ENCODE measurements at regions not wholly inside any gene's neighbourhood (a gene's known extent, or its start where the extent isn't known, plus 50 kb on each side); places are given as distances from the start of the nearest gene placed in this dataset.

DNA sequence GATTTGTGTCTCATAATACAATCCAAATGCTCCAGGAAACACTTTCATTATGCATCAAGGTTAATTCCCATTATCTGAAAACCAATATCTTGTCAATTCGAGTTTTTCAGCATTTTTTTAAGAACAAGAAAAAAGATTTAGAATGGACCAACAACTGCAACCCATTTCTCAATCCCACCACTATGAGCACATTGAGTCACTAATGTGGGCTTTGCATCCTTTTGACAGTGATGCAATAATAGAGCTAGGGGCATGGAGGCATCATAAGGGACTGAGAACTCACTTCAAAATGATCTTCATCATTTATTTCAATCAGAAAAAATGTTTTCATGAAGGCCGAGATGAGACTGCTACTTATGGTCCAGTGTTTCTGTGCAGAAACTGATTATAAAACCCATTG lies 74.8 kb upstream of the DEFB112 start:
- Histone ChIP-seq H3K4me3 (no peak overlapping the region), H3K9me3 (ENCODE audit: low read depth) (no peaks in the 10 kb centered on the region), H3K79me2 (ENCODE audit: low read depth) (no peaks in the 10 kb centered on the region), H3K4me2 (no peak overlapping the region), H3K27ac (no peak overlapping the region), H2AFZ (replicated peaks) (no peak overlapping the region), H3F3A (ENCODE audit: low read depth) (no peaks in the 10 kb centered on the region), H3K4me1 (no peaks in the 10 kb centered on the region), H3K9ac (no peak overlapping the region), H4K20me1 (ENCODE audit: low read depth) (no peaks in the 10 kb centered on the region), H3K27me3 (no peaks in the 10 kb centered on the region), H3K36me3 (no peaks in the 10 kb centered on the region)
- Mint-ChIP-seq H3K4me1 (no peaks in the 10 kb centered on the region), H3K27ac (no peak overlapping the region), H3K36me3 (no peaks in the 10 kb centered on the region), H3K4me3 (no peak overlapping the region), H3K9me3 (no peaks in the 10 kb centered on the region), H3K27me3 (ENCODE audit: insufficient read depth, low read depth) (peaks cover 2% of the 10 kb centered on the region)
- no peak for DNase-seq (ENCODE audit: low spot score)
- TF ChIP-seq EZH2 (IDR thresholded peaks at IDR 0.05): no peak
- TF ChIP-seq, protein P1, sequence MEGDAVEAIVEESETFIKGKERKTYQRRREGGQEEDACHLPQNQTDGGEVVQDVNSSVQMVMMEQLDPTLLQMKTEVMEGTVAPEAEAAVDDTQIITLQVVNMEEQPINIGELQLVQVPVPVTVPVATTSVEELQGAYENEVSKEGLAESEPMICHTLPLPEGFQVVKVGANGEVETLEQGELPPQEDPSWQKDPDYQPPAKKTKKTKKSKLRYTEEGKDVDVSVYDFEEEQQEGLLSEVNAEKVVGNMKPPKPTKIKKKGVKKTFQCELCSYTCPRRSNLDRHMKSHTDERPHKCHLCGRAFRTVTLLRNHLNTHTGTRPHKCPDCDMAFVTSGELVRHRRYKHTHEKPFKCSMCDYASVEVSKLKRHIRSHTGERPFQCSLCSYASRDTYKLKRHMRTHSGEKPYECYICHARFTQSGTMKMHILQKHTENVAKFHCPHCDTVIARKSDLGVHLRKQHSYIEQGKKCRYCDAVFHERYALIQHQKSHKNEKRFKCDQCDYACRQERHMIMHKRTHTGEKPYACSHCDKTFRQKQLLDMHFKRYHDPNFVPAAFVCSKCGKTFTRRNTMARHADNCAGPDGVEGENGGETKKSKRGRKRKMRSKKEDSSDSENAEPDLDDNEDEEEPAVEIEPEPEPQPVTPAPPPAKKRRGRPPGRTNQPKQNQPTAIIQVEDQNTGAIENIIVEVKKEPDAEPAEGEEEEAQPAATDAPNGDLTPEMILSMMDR (IDR thresholded peaks at IDR 0.05): no peak
- TF ChIP-seq EZH2phosphoT487 (IDR thresholded peaks at IDR 0.05): no peak

DNA sequence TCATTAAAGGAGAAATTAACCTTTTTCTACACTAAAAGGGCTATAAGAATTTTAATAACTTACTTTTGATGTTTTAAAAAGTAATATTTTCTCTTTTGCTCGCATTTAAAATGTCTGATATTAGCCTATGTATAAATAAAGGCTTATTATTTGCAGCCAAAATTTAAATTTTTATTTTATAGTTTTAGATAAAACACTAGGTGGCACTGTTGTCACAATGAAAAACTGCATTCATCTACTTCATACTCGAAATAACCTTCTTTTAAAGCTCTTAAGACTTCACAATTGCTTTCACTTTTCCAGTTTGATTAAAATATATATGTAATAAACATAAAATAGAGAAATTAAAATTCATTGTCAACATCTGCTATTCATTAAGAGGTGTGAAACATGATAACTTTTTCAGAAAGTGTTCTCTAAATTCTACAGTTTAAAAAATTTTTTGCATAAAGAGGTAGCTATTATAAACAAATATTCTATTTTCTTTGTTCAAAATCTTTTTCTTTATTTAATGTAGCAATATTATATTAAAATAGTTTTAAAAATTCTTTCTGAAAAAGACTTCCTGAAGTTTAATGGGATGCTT lies 78.8 kb upstream of the DEFB112 start:
- Histone ChIP-seq H4K20me1 (ENCODE audit: low read depth) (no peaks in the 10 kb centered on the region), H3K27me3 (no peaks in the 10 kb centered on the region), H2AFZ (replicated peaks) (no peak overlapping the region), H3K36me3 (no peaks in the 10 kb centered on the region), H3K27ac (no peak overlapping the region), H3K4me3 (no peak overlapping the region), H3K9ac (no peak overlapping the region), H3F3A (ENCODE audit: low read depth) (no peaks in the 10 kb centered on the region), H3K4me1 (no peaks in the 10 kb centered on the region), H3K4me2 (no peak overlapping the region), H3K79me2 (ENCODE audit: low read depth) (no peaks in the 10 kb centered on the region), H3K9me3 (ENCODE audit: low read depth) (no peaks in the 10 kb centered on the region)
- no peak overlapping the region for H3K4me3 Mint-ChIP-seq
- no peak overlapping the region for H3K27ac Mint-ChIP-seq
- peak; percentile 20 for DNase-seq (ENCODE audit: low spot score)
- H3K36me3 Mint-ChIP-seq: no peaks in the 10 kb centered on the region
- no peak for TF ChIP-seq EZH2 (IDR thresholded peaks at IDR 0.05)
- TF ChIP-seq, protein P1 (IDR thresholded peaks at IDR 0.05): peak; percentile 72
- peaks cover 2% of the 10 kb centered on the region for H3K27me3 Mint-ChIP-seq (ENCODE audit: insufficient read depth, low read depth)
- no peaks in the 10 kb centered on the region for H3K9me3 Mint-ChIP-seq
- H3K4me1 Mint-ChIP-seq: no peaks in the 10 kb centered on the region

DNA sequence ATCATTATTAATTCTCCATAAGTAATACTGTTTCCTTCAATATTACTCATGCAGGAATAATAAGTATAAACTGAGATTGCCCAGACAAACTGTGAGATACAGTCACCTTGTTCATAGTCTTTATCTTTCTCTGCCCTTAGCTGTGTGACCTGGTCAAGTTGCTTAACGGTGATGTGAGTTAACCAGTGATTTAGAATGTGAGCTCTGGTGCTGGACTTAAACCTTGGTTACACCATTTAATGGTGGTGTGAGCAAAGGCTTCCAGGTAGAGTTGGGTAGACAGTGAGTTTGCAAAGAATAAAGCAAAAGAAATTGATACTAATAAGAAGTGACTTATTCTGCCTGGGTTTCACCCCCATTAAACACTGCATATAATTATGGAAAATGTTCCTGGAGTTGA lies 86.2 kb upstream of the DEFB112 start:
- H3K9me3 ChIP-seq (ENCODE audit: low read depth): no peaks in the 10 kb centered on the region
- H3F3A ChIP-seq (ENCODE audit: low read depth): no peaks in the 10 kb centered on the region
- H3K4me2 ChIP-seq: no peak overlapping the region
- Mint-ChIP-seq H3K9me3 (no peaks in the 10 kb centered on the region), H3K4me3 (no peak overlapping the region), H3K27ac (no peak overlapping the region), H3K27me3 (ENCODE audit: insufficient read depth, low read depth) (no peaks in the 10 kb centered on the region), H3K36me3 (no peaks in the 10 kb centered on the region), H3K4me1 (no peaks in the 10 kb centered on the region)
- no peak overlapping the region for H3K4me3 ChIP-seq
- H3K9ac ChIP-seq: no peak overlapping the region
- no peaks in the 10 kb centered on the region for H3K27me3 ChIP-seq
- no peak for DNase-seq (ENCODE audit: low spot score)
- H3K4me1 ChIP-seq: no peaks in the 10 kb centered on the region
- H4K20me1 ChIP-seq (ENCODE audit: low read depth): no peaks in the 10 kb centered on the region
- H2AFZ ChIP-seq (replicated peaks): no peak overlapping the region
- no peaks in the 10 kb centered on the region for H3K79me2 ChIP-seq (ENCODE audit: low read depth)
- TF ChIP-seq, protein P1 (IDR thresholded peaks at IDR 0.05): no peak
- no peak for TF ChIP-seq EZH2 (IDR thresholded peaks at IDR 0.05)
- TF ChIP-seq EZH2phosphoT487 (IDR thresholded peaks at IDR 0.05): no peak
- no peak overlapping the region for H3K27ac ChIP-seq
- H3K36me3 ChIP-seq: no peaks in the 10 kb centered on the region

Measured in neural progenitor cell (in vitro differentiated cells).